Glutamatergic neuron (in vitro differentiated cells): ENCODE measurements at regions not wholly inside any gene's neighbourhood (a gene's known extent, or its start where the extent isn't known, plus 50 kb on each side); places are given as distances from the start of the nearest gene placed in this dataset.

Source experiments
- DNase-seq: peaks from one replicate; pipeline ENCODE4 v3.0.0; 2022
- H3K27ac Mint-ChIP-seq: one replicate; pipeline ENCODE4 v1.8.0; 2020; ENCODE audit warnings: mild to moderate bottlenecking, mixed read lengths, inconsistent platforms; ENCODE audit not compliant: unreplicated experiment
- H3K27me3 Mint-ChIP-seq: one replicate; pipeline ENCODE4 v1.8.0; 2020; ENCODE audit warnings: mild to moderate bottlenecking, moderate library complexity, mixed read lengths, inconsistent platforms; ENCODE audit not compliant: unreplicated experiment
- H3K36me3 Mint-ChIP-seq: one replicate; pipeline ENCODE4 v1.8.0; 2020; ENCODE audit warnings: mild to moderate bottlenecking, mixed read lengths, inconsistent platforms; ENCODE audit not compliant: unreplicated experiment
- H3K4me1 Mint-ChIP-seq: one replicate; pipeline ENCODE4 v1.8.0; 2020; ENCODE audit warnings: mild to moderate bottlenecking, low read depth, mixed read lengths, inconsistent platforms; ENCODE audit not compliant: unreplicated experiment
- H3K4me3 Mint-ChIP-seq: one replicate; pipeline ENCODE4 v1.8.0; 2020; ENCODE audit warnings: mild to moderate bottlenecking, mixed read lengths, inconsistent platforms; ENCODE audit not compliant: unreplicated experiment
- H3K9me3 Mint-ChIP-seq: one replicate; pipeline ENCODE4 v1.8.0; 2020; ENCODE audit warnings: mild to moderate bottlenecking, moderate library complexity, mixed read lengths, inconsistent platforms; ENCODE audit not compliant: unreplicated experiment
- TF ChIP-seq, protein P1 (sequence below): fragments of 200-600 bp; sonication (generic); IDR thresholded peaks from one replicate; pipeline ENCODE4 v1.5.0; 2021; ENCODE audit not compliant: partially characterized antibody, unreplicated experiment

GRCh38 chr4:173910891-173911290 lies 372.6 kb downstream of the FBXO8 start:
- Mint-ChIP-seq H3K36me3 (no peaks in the 10 kb centered on the region), H3K4me3 (no peak overlapping the region), H3K27ac (no peak overlapping the region), H3K27me3 (no peaks in the 10 kb centered on the region), H3K9me3 (no peaks in the 10 kb centered on the region), H3K4me1 (no peaks in the 10 kb centered on the region)
- no peak for DNase-seq
- TF ChIP-seq, protein P1, sequence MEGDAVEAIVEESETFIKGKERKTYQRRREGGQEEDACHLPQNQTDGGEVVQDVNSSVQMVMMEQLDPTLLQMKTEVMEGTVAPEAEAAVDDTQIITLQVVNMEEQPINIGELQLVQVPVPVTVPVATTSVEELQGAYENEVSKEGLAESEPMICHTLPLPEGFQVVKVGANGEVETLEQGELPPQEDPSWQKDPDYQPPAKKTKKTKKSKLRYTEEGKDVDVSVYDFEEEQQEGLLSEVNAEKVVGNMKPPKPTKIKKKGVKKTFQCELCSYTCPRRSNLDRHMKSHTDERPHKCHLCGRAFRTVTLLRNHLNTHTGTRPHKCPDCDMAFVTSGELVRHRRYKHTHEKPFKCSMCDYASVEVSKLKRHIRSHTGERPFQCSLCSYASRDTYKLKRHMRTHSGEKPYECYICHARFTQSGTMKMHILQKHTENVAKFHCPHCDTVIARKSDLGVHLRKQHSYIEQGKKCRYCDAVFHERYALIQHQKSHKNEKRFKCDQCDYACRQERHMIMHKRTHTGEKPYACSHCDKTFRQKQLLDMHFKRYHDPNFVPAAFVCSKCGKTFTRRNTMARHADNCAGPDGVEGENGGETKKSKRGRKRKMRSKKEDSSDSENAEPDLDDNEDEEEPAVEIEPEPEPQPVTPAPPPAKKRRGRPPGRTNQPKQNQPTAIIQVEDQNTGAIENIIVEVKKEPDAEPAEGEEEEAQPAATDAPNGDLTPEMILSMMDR: no peak

- TF ChIP-seq, protein P1: no peak
- H3K27me3 Mint-ChIP-seq: no peaks in the 10 kb centered on the region
- no peak overlapping the region for H3K27ac Mint-ChIP-seq
- no peaks in the 10 kb centered on the region for H3K36me3 Mint-ChIP-seq
- no peaks in the 10 kb centered on the region for H3K4me1 Mint-ChIP-seq
- no peaks in the 10 kb centered on the region for H3K9me3 Mint-ChIP-seq
- DNase-seq: no peak
- H3K4me3 Mint-ChIP-seq: no peak overlapping the region
Measured at GRCh38 chr4:173909294-173909693, 374.2 kb downstream of the FBXO8 start.

GRCh38 chr4:173899813-173900212 lies 369.8 kb upstream of the HAND2 start:
- Mint-ChIP-seq H3K4me3 (no peak overlapping the region), H3K27ac (no peak overlapping the region), H3K36me3 (no peaks in the 10 kb centered on the region), H3K27me3 (no peaks in the 10 kb centered on the region), H3K4me1 (no peaks in the 10 kb centered on the region), H3K9me3 (no peaks in the 10 kb centered on the region)
- TF ChIP-seq, protein P1: no peak
- no peak for DNase-seq

GRCh38 chr4:173891072-173891471 lies 361.0 kb upstream of the HAND2 start:
- Mint-ChIP-seq H3K36me3 (peaks cover 14% of the 10 kb centered on the region), H3K27ac (no peak overlapping the region), H3K9me3 (peaks cover 2% of the 10 kb centered on the region), H3K4me3 (no peak overlapping the region), H3K27me3 (no peaks in the 10 kb centered on the region), H3K4me1 (no peaks in the 10 kb centered on the region)
- no peak for DNase-seq
- TF ChIP-seq, protein P1: no peak

- H3K4me1 Mint-ChIP-seq: no peaks in the 10 kb centered on the region
- peaks cover 2% of the 10 kb centered on the region for H3K27me3 Mint-ChIP-seq
- TF ChIP-seq, protein P1: no peak
- no peak overlapping the region for H3K27ac Mint-ChIP-seq
- peaks cover 8% of the 10 kb centered on the region for H3K36me3 Mint-ChIP-seq
- no peak overlapping the region for H3K4me3 Mint-ChIP-seq
- DNase-seq: no peak
- H3K9me3 Mint-ChIP-seq: no peaks in the 10 kb centered on the region
Measured at GRCh38 chr4:173883821-173884220, 353.8 kb upstream of the HAND2 start.
